GM12878 (cell line): ENCODE measurements at regions not wholly inside any gene's neighbourhood (a gene's known extent, or its start where the extent isn't known, plus 50 kb on each side); places are given as distances from the start of the nearest gene placed in this dataset.

Source experiments
- ATAC-seq: fragments of 200-7000 bp; cut with Tn5 transposase; 3 replicates; pipeline ENCODE4 v1.9.1; 2020; ENCODE audit warnings: mild to moderate bottlenecking, moderate library complexity
- BruUV-seq: library from RNA; stranded (reverse); fragments of 400-500 nt; replicated peaks from 2 replicates; lab custom pipeline; 2021; lab: Mats Ljungman, UMichigan
- CTCF ChIA-PET: fragments of 300-600 bp; sonication (Branson Sonifier 250); formaldehyde crosslinking; extraction: SDS; loops from one replicate; lab custom pipeline; 2021; ENCODE audit warnings: inconsistent platforms; lab: Yijun Ruan, JAX
- POLR2A ChIA-PET: fragments of 350-600 bp; formaldehyde crosslinking; extraction: SDS; loops from one replicate; lab custom pipeline; 2021; ENCODE audit warnings: inconsistent platforms; lab: Charles Lee
- RAD21 ChIA-PET: fragments of 300-600 bp; sonication (Branson Sonifier 250); formaldehyde crosslinking; loops from one replicate; lab custom pipeline; 2023; ENCODE audit warnings: antibody characterized with exemption; ENCODE audit not compliant: unreplicated experiment; lab: Charles Lee
- SMC1A ChIA-PET: fragments of 300-600 bp; sonication (Branson Sonifier 250); formaldehyde crosslinking; loops from one replicate; lab custom pipeline; 2023; ENCODE audit not compliant: unreplicated experiment, uncharacterized antibody; lab: Charles Lee
- DNase-seq: peaks from one replicate; pipeline ENCODE4 v3.0.0-alpha.2; 2011; ENCODE audit warnings: low read depth, low spot score
- FAIRE-seq: peaks from 3 replicates; lab custom pipeline; 2011; peaks lifted over from hg19 to GRCh38; lab: Jason Lieb, UNC
- H2AFZ ChIP-seq: 2 replicates; pipeline ENCODE4 v1.6.0; 2011; ENCODE audit warnings: low read depth, low read length, control low read depth; ENCODE audit not compliant: control insufficient read depth
- H3K27ac ChIP-seq: 2 replicates; pipeline ENCODE4 v1.5.1; 2011; ENCODE audit warnings: control low read depth; ENCODE audit not compliant: control insufficient read depth, insufficient read depth
- H3K27me3 ChIP-seq, 2 experiments: replicated peaks in 1 of 2; 2 replicates each; pipeline versions ENCODE4 v1.6.0 to v1.6.1; 2011; ENCODE audit warnings: low read length in 1 of 2; ENCODE audit not compliant: control insufficient read depth in 2 of 2, insufficient read depth in 2 of 2
- H3K36me3 ChIP-seq, 2 experiments: 2 replicates each; pipeline ENCODE4 v1.5.1; 2011; ENCODE audit warnings: low read length in 1 of 2; ENCODE audit not compliant: control insufficient read depth in 2 of 2, insufficient read depth in 2 of 2
- H3K4me1 ChIP-seq: 2 replicates; pipeline ENCODE4 v1.6.1; 2011; ENCODE audit warnings: mild to moderate bottlenecking, low read length, moderate library complexity, mixed read lengths; ENCODE audit not compliant: control insufficient read depth, insufficient read depth
- H3K4me2 ChIP-seq: 2 replicates; pipeline ENCODE4 v1.6.0; 2011; ENCODE audit warnings: control low read depth; ENCODE audit not compliant: control insufficient read depth, insufficient read depth
- H3K4me3 ChIP-seq: fragments of 200-600 bp; sonication (generic); 2 replicates; pipeline ENCODE4 v1.5.1; 2016
- H3K79me2 ChIP-seq: 2 replicates; pipeline ENCODE4 v1.6.0; 2011; ENCODE audit warnings: low read length; ENCODE audit not compliant: control insufficient read depth, insufficient read depth
- H3K9ac ChIP-seq: 2 replicates; pipeline ENCODE4 v1.8.0; 2011; ENCODE audit warnings: low read length, control low read depth, mixed read lengths; ENCODE audit not compliant: control insufficient read depth, insufficient read depth
- H3K9me3 ChIP-seq: replicated peaks from 3 replicates; pipeline ENCODE4 v1.5.1; 2011; ENCODE audit warnings: mild to moderate bottlenecking, low read length; ENCODE audit not compliant: control insufficient read depth, insufficient read depth
- H4K20me1 ChIP-seq: 2 replicates; pipeline ENCODE4 v1.6.0; 2011; ENCODE audit not compliant: control insufficient read depth, insufficient read depth
- CBFB ChIP-seq: IDR thresholded peaks from 2 replicates; pipeline ENCODE4 v1.6.1; 2016; ENCODE audit warnings: antibody characterized with exemption, low read depth
- DPF2 ChIP-seq: fragments of 450-650 bp; IDR thresholded peaks from 2 replicates; pipeline ENCODE4 v1.6.1; 2017; ENCODE audit warnings: mild to moderate bottlenecking
- FOS ChIP-seq: IDR thresholded peaks from 3 replicates; pipeline ENCODE4 v1.6.1; 2011; ENCODE audit warnings: borderline replicate concordance; ENCODE audit not compliant: insufficient read length; ENCODE audit errors: extremely low read depth
- IKZF1 ChIP-seq: fragments of 450-650 bp; conservative IDR thresholded peaks from 2 replicates; pipeline ENCODE4 v1.6.1; 2017; ENCODE audit warnings: antibody characterized with exemption, mild to moderate bottlenecking
- NFYA ChIP-seq: IDR thresholded peaks from 2 replicates; pipeline ENCODE4 v1.6.1; 2011; ENCODE audit warnings: low read depth, mild to moderate bottlenecking, low read length, improper control_type of control experiment, borderline replicate concordance
- YBX1 ChIP-seq: fragments of 450-650 bp; IDR thresholded peaks from 2 replicates; pipeline ENCODE4 v1.6.1; 2016; ENCODE audit warnings: antibody characterized with exemption
- ZBED1 ChIP-seq: IDR thresholded peaks from 2 replicates; pipeline ENCODE4 v1.6.1; 2016; ENCODE audit warnings: borderline replicate concordance
- ZNF24 ChIP-seq: fragments of 450-650 bp; IDR thresholded peaks from 2 replicates; pipeline ENCODE4 v1.6.1; 2017; ENCODE audit warnings: antibody characterized with exemption, mild to moderate bottlenecking
- ZNF384 ChIP-seq: IDR thresholded peaks from 2 replicates; pipeline ENCODE4 v1.6.1; 2012; ENCODE audit warnings: low read depth, mild to moderate bottlenecking, low read length, improper control_type of control experiment, borderline replicate concordance
- WGBS: methylation state at CpG from one replicate; pipeline ENCODE4 v1.1.6; 2016; ENCODE audit warnings: low lambda C conversion rate; ENCODE audit not compliant: insufficient replicate concordance, insufficient coverage; ENCODE audit errors: missing lambda C conversion rate; 5-methylcytosine and 5-hydroxymethylcytosine counted together
- in situ Hi-C: fragments of 300-500 bp; cut with MboI; formaldehyde crosslinking; loops from 9 replicates; pipeline ENCODE4 v1.14.3; 2018; ENCODE audit warnings: mixed read lengths
- intact Hi-C: fragments of 100-400 bp; cut with micrococcal nuclease; formaldehyde crosslinking; loops from one replicate; pipeline ENCODE4 v1.14.2; 2022; ENCODE audit not compliant: unreplicated experiment
- TF ChIP-seq, protein P1 (sequence below): IDR thresholded peaks from 2 replicates; pipeline ENCODE4 v1.6.1; 2012; ENCODE audit warnings: low read depth, low read length, improper control_type of control experiment
- TF ChIP-seq, protein P2 (sequence below): IDR thresholded peaks from 2 replicates; pipeline ENCODE4 v1.6.1; 2011; ENCODE audit warnings: mild to moderate bottlenecking, low read depth, low read length, moderate library complexity; ENCODE audit not compliant: insufficient replicate concordance
- TF ChIP-seq, protein P3 (sequence below): IDR thresholded peaks from 2 replicates; pipeline ENCODE4 v1.6.1; 2012; ENCODE audit warnings: low read depth, low read length, improper control_type of control experiment

DNA sequence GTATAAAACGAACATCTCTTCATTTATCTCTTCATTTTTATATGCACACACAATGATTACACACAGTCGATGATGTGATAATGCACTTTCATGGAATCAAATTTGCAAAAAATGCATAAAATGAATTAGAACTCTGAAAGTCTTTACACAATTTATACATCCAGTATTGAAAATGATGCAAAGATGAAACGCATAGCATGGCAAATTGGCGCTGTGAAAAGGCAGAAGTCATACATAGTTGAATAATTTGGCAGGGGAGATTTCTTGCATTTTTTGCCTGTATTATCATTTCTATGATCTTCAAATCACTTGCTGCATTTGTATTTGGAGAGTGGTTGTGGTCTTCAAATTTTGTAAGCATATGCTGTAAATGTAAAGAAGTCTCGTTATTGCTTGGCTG is 150.7 kb upstream of the LGALSL start:
- H3K9ac ChIP-seq = no peak overlapping the region
- CTCF ChIA-PET = interaction anchor here (1.1 to 10.8 kb wide), 2 partner anchors 9 to 27 kb away, joined by 4 to 77 read pairs; no protein-coding TSS in a partner anchor
- no TSS peak for BruUV-seq
- no peak overlapping the region for H3K27ac ChIP-seq
- WGBS = 63% methylated on average over 5 of the region's 5 CpGs
- no peaks in the 10 kb centered on the region for H3K4me1 ChIP-seq
- H3K9me3 ChIP-seq = no peaks in the 10 kb centered on the region
- in situ Hi-C loops (no loop called here), intact Hi-C loops (no loop called here)
- no peaks in the 10 kb centered on the region for H3K27me3 ChIP-seq
- no peak for ATAC-seq
- no peak for DNase-seq
- POLR2A ChIA-PET = no interaction called here
- no peaks in the 10 kb centered on the region for H3K36me3 ChIP-seq
- no peak overlapping the region for H3K4me3 ChIP-seq
- H4K20me1 ChIP-seq = no peaks in the 10 kb centered on the region
- H3K4me2 ChIP-seq = no peak overlapping the region
- no peak for FAIRE-seq
- no peak overlapping the region for H2AFZ ChIP-seq
- no peak for TF ChIP-seq IKZF1
- TF ChIP-seq, protein P1, sequence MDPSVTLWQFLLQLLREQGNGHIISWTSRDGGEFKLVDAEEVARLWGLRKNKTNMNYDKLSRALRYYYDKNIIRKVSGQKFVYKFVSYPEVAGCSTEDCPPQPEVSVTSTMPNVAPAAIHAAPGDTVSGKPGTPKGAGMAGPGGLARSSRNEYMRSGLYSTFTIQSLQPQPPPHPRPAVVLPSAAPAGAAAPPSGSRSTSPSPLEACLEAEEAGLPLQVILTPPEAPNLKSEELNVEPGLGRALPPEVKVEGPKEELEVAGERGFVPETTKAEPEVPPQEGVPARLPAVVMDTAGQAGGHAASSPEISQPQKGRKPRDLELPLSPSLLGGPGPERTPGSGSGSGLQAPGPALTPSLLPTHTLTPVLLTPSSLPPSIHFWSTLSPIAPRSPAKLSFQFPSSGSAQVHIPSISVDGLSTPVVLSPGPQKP = no peak
- no peak for TF ChIP-seq CBFB
- TF ChIP-seq, protein P2, sequence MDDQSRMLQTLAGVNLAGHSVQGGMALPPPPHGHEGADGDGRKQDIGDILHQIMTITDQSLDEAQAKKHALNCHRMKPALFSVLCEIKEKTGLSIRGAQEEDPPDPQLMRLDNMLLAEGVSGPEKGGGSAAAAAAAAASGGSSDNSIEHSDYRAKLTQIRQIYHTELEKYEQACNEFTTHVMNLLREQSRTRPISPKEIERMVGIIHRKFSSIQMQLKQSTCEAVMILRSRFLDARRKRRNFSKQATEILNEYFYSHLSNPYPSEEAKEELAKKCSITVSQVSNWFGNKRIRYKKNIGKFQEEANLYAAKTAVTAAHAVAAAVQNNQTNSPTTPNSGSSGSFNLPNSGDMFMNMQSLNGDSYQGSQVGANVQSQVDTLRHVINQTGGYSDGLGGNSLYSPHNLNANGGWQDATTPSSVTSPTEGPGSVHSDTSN = no peak
- no peak for TF ChIP-seq ZNF24
- no peak for TF ChIP-seq DPF2
- TF ChIP-seq, protein P3, sequence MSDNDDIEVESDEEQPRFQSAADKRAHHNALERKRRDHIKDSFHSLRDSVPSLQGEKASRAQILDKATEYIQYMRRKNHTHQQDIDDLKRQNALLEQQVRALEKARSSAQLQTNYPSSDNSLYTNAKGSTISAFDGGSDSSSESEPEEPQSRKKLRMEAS = no peak
- TF ChIP-seq ZBED1 = no peak
- no peak for TF ChIP-seq ZNF384
- no peak for TF ChIP-seq FOS
- no peak for TF ChIP-seq NFYA
- TF ChIP-seq YBX1 = no peak
- RAD21 ChIA-PET = no interaction called here
- SMC1A ChIA-PET = interaction anchor here (0.8 to 12.2 kb wide), 4 partner anchors 10 to 24 kb away, joined by 3 to 168 read pairs (median 4); no protein-coding TSS in a partner anchor
- no peaks in the 10 kb centered on the region for H3K79me2 ChIP-seq
